Small intestine (tissue), 7 donors: ENCODE measurements at regions not wholly inside any gene's neighbourhood (a gene's known extent, or its start where the extent isn't known, plus 50 kb on each side); places are given as distances from the start of the nearest gene placed in this dataset.
"Not testable (repeated sequence)": the region's sequence is repeated elsewhere in the genome, so short reads cannot be mapped to it uniquely, and the experiment has no call there.

Experiments
- DNase-seq, 2 donors: peaks; one replicate each; pipeline versions ENCODE4 v3.0.0 to v3.0.0-alpha.2; 2013
- FAIRE-seq: peaks from 2 replicates; lab custom pipeline; 2012; peaks lifted over from hg19 to GRCh38; lab: Jason Lieb, UNC
- H3K27ac ChIP-seq, 3 donors: one replicate each; pipeline ENCODE4 v1.5.1; 2013; ENCODE audit warnings: low read length in 2 of 3, mild to moderate bottlenecking in 2 of 3, control low read depth in 1 of 3, inconsistent platforms in 1 of 3, low read depth in 1 of 3, moderate library complexity in 1 of 3
- H3K27me3 ChIP-seq, 3 donors: one replicate each; pipeline ENCODE4 v1.6.1; 2013; ENCODE audit warnings: low read length in 3 of 3, inconsistent platforms in 1 of 3; ENCODE audit not compliant: control insufficient read depth in 3 of 3, insufficient read depth in 3 of 3
- H3K36me3 ChIP-seq, 3 donors: one replicate each; pipeline ENCODE4 v1.6.1; 2013; ENCODE audit warnings: low read length in 3 of 3, inconsistent platforms in 1 of 3, low read depth in 1 of 3, mild to moderate bottlenecking in 1 of 3, moderate library complexity in 1 of 3; ENCODE audit not compliant: control insufficient read depth in 3 of 3, insufficient read depth in 2 of 3
- H3K4me1 ChIP-seq, 3 donors: one replicate each; pipeline ENCODE4 v1.6.1; 2013; ENCODE audit warnings: low read length in 2 of 3, inconsistent platforms in 1 of 3, low read depth in 1 of 3, mild to moderate bottlenecking in 1 of 3, moderate library complexity in 1 of 3; ENCODE audit not compliant: control insufficient read depth in 3 of 3, insufficient read depth in 2 of 3
- H3K4me3 ChIP-seq, 3 donors: one replicate each; pipeline ENCODE4 v1.5.1; 2013; ENCODE audit warnings: low read length in 3 of 3, control low read depth in 1 of 3, inconsistent platforms in 1 of 3, low read depth in 1 of 3, mild to moderate bottlenecking in 1 of 3, moderate library complexity in 1 of 3
- H3K9me3 ChIP-seq, 2 donors: one replicate each; pipeline ENCODE4 v1.6.1; 2013; ENCODE audit warnings: low read depth in 1 of 2, low read length in 1 of 2; ENCODE audit not compliant: control insufficient read depth in 2 of 2, insufficient read depth in 1 of 2
- WGBS, 3 donors: extraction: QIAGEN DNeasy Blood & Tissue Kit; methylation state at CpG; one replicate each; pipeline ENCODE4 v1.1.7; 2013; 5-methylcytosine and 5-hydroxymethylcytosine counted together
- donor health status: healthy with polysubstance abuse.
- donor health status: control.
- donor health status: control.
- donor health status: Bipolar disorder and iron deficiency.
- donor health status: healthy.

GRCh38 chr11:87572881-87573280 is 535.1 kb downstream of the TMEM135 start:
- Histone ChIP-seq H3K27ac (no peak overlapping the region), H3K36me3 (no peaks in the 10 kb centered on the region), H3K9me3 (no peaks in the 10 kb centered on the region), H3K4me1 (no peaks in the 10 kb centered on the region), H3K4me3 (no peak overlapping the region), H3K27me3 (no peaks in the 10 kb centered on the region)
- DNase-seq (no peak), FAIRE-seq (no peak)

- H3K27me3 ChIP-seq, result no peaks in the 10 kb centered on the region
- no peaks in the 10 kb centered on the region for H3K4me1 ChIP-seq
- no peak overlapping the region for H3K4me3 ChIP-seq
- H3K9me3 ChIP-seq, result peaks cover 0 to 2% of the 10 kb centered on the region in 2 donors
- DNase-seq, result no peak
- no peak for FAIRE-seq
- H3K36me3 ChIP-seq, result no peaks in the 10 kb centered on the region
- H3K27ac ChIP-seq, result no peak overlapping the region
- 95 to 98% (median 98%) methylated on average over 1 of the region's 1 CpG for WGBS, 3 donors
These were observed 522.6 kb downstream of the TMEM135 start for GRCh38 chr11:87560352-87560751.

GRCh38 chr11:87559852-87560251 is 522.1 kb downstream of the TMEM135 start:
- not testable (repeated sequence) for H3K36me3 ChIP-seq, H3K27me3 ChIP-seq, H3K4me1 ChIP-seq, H3K9me3 ChIP-seq, DNase-seq, H3K4me3 ChIP-seq, H3K27ac ChIP-seq, FAIRE-seq
- WGBS, 3 donors, result 56 to 74% (median 65%) methylated on average over 3 of the region's 3 CpGs

DNA sequence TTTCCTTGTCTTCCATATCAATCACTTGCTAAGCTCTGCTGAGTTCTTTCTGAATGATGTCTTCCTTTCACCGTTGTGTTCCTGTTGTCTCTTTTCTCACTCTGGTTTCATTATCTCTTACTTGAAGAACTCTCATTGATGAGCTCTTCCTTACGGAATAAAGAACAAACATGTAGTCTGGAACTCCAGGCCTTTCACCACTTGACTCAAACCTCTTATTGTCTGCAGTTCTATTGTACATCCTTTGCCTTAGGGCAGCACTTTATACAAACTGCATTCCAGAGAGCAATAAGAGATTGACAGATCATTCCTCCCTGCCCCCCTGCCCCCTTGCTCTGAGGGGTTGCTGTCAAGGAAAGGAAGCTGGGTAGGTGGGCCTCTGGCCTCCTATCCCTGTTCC is 517.4 kb downstream of the TMEM135 start:
- FAIRE-seq (no peak), DNase-seq (no peak)
- Histone ChIP-seq H3K9me3 (peaks cover 0 to 2% of the 10 kb centered on the region in 2 donors), H3K4me3 (no peak overlapping the region), H3K36me3 (no peaks in the 10 kb centered on the region), H3K27ac (no peak overlapping the region), H3K4me1 (no peaks in the 10 kb centered on the region), H3K27me3 (peaks cover 0 to 2% (median 0%) of the 10 kb centered on the region in 3 donors)
- 72 to 79% (median 76%) methylated on average over 2 of the region's 2 CpGs for WGBS, 3 donors

DNA sequence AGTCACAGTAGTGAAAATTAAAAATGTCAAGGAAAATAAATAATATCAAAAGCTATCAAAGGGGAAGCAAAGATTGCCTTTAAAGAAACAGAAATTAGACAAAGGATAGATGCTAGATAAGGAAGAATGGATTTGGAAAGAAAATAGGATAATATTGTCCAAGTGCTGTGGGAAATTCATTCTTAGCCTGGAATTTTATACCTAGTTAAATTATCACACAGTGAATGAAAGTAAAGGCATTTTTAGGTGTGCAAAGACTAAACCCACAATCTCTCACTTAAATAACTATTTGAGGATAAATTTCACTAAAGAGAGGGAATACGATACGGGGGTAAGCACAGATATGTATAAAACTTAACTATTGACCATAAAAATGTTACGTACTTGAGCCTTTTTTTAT is 511.1 kb downstream of the TMEM135 start:
- 90 to 92% (median 90%) methylated on average over 3 of the region's 3 CpGs for WGBS, 3 donors

GRCh38 chr11:87545858-87546257 is 508.1 kb downstream of the TMEM135 start:
- no peaks in the 10 kb centered on the region for H3K27me3 ChIP-seq
- no peaks in the 10 kb centered on the region for H3K4me1 ChIP-seq
- DNase-seq (no peak), FAIRE-seq (no peak)
- no peak overlapping the region for H3K4me3 ChIP-seq
- WGBS, 3 donors, result 70 to 84% (median 77%) methylated on average over 1 of the region's 1 CpG
- H3K36me3 ChIP-seq, result no peaks in the 10 kb centered on the region
- H3K27ac ChIP-seq, result no peak overlapping the region
- H3K9me3 ChIP-seq, result peaks cover 0 to 17% of the 10 kb centered on the region in 2 donors

More for the DNA sequence above, 511.1 kb downstream of the TMEM135 start:
- no peaks in the 10 kb centered on the region for H3K36me3 ChIP-seq
- peaks cover 0 to 2% (median 0%) of the 10 kb centered on the region in 3 donors for H3K27me3 ChIP-seq
- peaks cover 0 to 5% of the 10 kb centered on the region in 2 donors for H3K9me3 ChIP-seq
- DNase-seq (no peak), FAIRE-seq (no peak)
- no peak overlapping the region for H3K4me3 ChIP-seq
- H3K4me1 ChIP-seq, result no peaks in the 10 kb centered on the region
- no peak overlapping the region for H3K27ac ChIP-seq

- Histone ChIP-seq H3K4me1 (no peaks in the 10 kb centered on the region), H3K4me3 (no peak overlapping the region), H3K27ac (no peak overlapping the region), H3K36me3 (no peaks in the 10 kb centered on the region), H3K27me3 (no peaks in the 10 kb centered on the region), H3K9me3 (peaks cover 0 to 17% of the 10 kb centered on the region in 2 donors)
- WGBS, 3 donors, result 71 to 80% (median 78%) methylated on average over 1 of the region's 1 CpG
- FAIRE-seq (no peak), DNase-seq (no peak)
These were observed 501.9 kb downstream of the TMEM135 start for GRCh38 chr11:87539596-87539995.

GRCh38 chr11:87536565-87536964 is 498.8 kb downstream of the TMEM135 start:
- Histone ChIP-seq H3K4me1 (no peaks in the 10 kb centered on the region), H3K9me3 (no peaks in the 10 kb centered on the region), H3K4me3 (no peak overlapping the region), H3K27me3 (no peaks in the 10 kb centered on the region), H3K27ac (no peak overlapping the region), H3K36me3 (no peaks in the 10 kb centered on the region)
- WGBS, 3 donors, result 70 to 73% (median 72%) methylated on average over 4 of the region's 4 CpGs
- FAIRE-seq, result no peak
- DNase-seq, result no peak

DNA sequence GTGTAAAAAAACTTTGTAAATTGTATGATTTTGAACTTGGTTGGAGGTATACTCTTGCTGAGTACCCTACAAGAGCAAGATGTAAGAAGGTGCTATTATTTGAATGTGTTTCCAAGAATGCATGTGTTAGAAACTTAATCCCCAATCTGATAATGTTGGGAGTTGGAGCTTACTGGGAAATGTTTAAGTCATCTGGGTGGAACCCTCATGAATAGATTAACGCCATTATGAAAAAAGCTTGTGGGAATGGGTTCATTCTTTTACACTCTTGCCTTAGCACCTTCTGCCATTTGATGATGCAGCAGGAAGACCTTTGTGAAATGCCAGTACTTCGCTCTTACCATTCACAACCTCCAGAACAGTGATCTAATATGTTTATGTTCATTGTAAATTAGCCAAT is 498.3 kb downstream of the TMEM135 start:
- DNase-seq (no peak), FAIRE-seq (no peak)
- Histone ChIP-seq H3K4me3 (no peak overlapping the region), H3K4me1 (no peaks in the 10 kb centered on the region), H3K27ac (no peak overlapping the region), H3K36me3 (no peaks in the 10 kb centered on the region), H3K9me3 (no peaks in the 10 kb centered on the region), H3K27me3 (no peaks in the 10 kb centered on the region)
- WGBS, 3 donors, result 70 to 79% (median 78%) methylated on average over 2 of the region's 2 CpGs
